ENCODE measurements at regions not wholly inside any gene's neighbourhood (a gene's known extent, or its start where the extent isn't known, plus 50 kb on each side); places are given as distances from the start of the nearest gene placed in this dataset.

DNA sequence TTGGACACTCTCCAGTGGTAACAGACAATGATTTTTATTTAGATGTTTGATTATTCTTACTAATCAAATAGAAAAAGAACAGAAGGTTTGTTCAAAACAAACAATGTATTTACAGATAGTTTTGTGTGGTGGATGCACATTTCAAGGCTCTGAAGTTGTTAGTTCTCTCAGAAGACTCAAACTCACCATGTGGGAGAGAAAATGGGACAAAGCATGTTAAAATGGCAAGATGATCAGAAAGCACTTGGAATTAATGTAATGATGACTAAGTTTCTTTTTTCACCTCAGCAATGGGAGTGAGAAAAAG, 450.5 kb upstream of the KCNMB2 start:
- H2AFZ ChIP-seq (ENCODE audit: low read length): no peak overlapping the region
- no peaks in the 10 kb centered on the region for H3K9me3 ChIP-seq (ENCODE audit: low read length)
- H3K4me2 ChIP-seq (ENCODE audit: low read length): no peak overlapping the region
- DNase-seq (no peak), ATAC-seq (no peak)
- no peaks in the 10 kb centered on the region for H3K36me3 ChIP-seq (ENCODE audit: low read depth, low read length)
- ChIA-PET POLR2A (ENCODE audit: unreplicated experiment) (no interaction called here), CTCF (no interaction called here)
- no peak overlapping the region for H3K4me3 ChIP-seq (ENCODE audit: low read length)
- no peak overlapping the region for H3K27ac ChIP-seq (ENCODE audit: low read length)
- H3K4me1 ChIP-seq (ENCODE audit: insufficient read depth, low read length): no peaks in the 10 kb centered on the region; the same call in 1 of the 2 replicates
- BruUV-seq (replicated peaks): no TSS peak
- H3F3A ChIP-seq (ENCODE audit: low read length, unreplicated experiment): no peaks in the 10 kb centered on the region
- H3K9me2 ChIP-seq (replicated peaks; ENCODE audit: low read length): no peaks in the 10 kb centered on the region
- H3K79me2 ChIP-seq (ENCODE audit: low read length): no peaks in the 10 kb centered on the region
- no peaks in the 10 kb centered on the region for H4K20me1 ChIP-seq (ENCODE audit: low read length)
- H3K27me3 ChIP-seq (ENCODE audit: low read length): no peaks in the 10 kb centered on the region
- no peak for TF ChIP-seq EZH2 (IDR thresholded peaks at IDR 0.05; ENCODE audit: low read length, unreplicated experiment)
- no peak for TF ChIP-seq CTCF (conservative IDR thresholded peaks at IDR 0.05; ENCODE audit: low read depth, low read length)
- no peak for TF ChIP-seq EZH2phosphoT487 (IDR thresholded peaks at IDR 0.05; ENCODE audit: borderline replicate concordance, low read length)
- intact Hi-C loops (cut with micrococcal nuclease): no loop called here
- no peak overlapping the region for H3K9ac ChIP-seq (ENCODE audit: low read length)

- DNase-seq (no peak), ATAC-seq (no peak)
- Histone ChIP-seq H3K9ac (ENCODE audit: low read length) (no peak overlapping the region), H3K27ac (ENCODE audit: low read length) (no peak overlapping the region), H3K4me1 (ENCODE audit: insufficient read depth, low read length) (no peaks in the 10 kb centered on the region; the same call in 1 of the 2 replicates), H3K4me3 (ENCODE audit: low read length) (no peak overlapping the region), H4K20me1 (ENCODE audit: low read length) (no peaks in the 10 kb centered on the region), H3K4me2 (ENCODE audit: low read length) (no peak overlapping the region), H3K27me3 (ENCODE audit: low read length) (no peaks in the 10 kb centered on the region), H2AFZ (ENCODE audit: low read length) (no peak overlapping the region), H3F3A (ENCODE audit: low read length, unreplicated experiment) (no peaks in the 10 kb centered on the region), H3K9me3 (ENCODE audit: low read length) (no peaks in the 10 kb centered on the region), H3K79me2 (ENCODE audit: low read length) (no peaks in the 10 kb centered on the region), H3K36me3 (ENCODE audit: low read depth, low read length) (no peaks in the 10 kb centered on the region), H3K9me2 (replicated peaks; ENCODE audit: low read length) (no peaks in the 10 kb centered on the region)
- POLR2A ChIA-PET (ENCODE audit: unreplicated experiment): no interaction called here
- CTCF ChIA-PET: no interaction called here
- BruUV-seq (replicated peaks): no TSS peak
- intact Hi-C loops (cut with micrococcal nuclease): no loop called here
- TF ChIP-seq EZH2 (IDR thresholded peaks at IDR 0.05; ENCODE audit: low read length, unreplicated experiment): no peak
- TF ChIP-seq CTCF (conservative IDR thresholded peaks at IDR 0.05; ENCODE audit: low read depth, low read length): no peak
- TF ChIP-seq EZH2phosphoT487 (IDR thresholded peaks at IDR 0.05; ENCODE audit: borderline replicate concordance, low read length): no peak
Measured at GRCh38 chr3:178086144-178086825, 450.0 kb upstream of the KCNMB2 start.

DNA sequence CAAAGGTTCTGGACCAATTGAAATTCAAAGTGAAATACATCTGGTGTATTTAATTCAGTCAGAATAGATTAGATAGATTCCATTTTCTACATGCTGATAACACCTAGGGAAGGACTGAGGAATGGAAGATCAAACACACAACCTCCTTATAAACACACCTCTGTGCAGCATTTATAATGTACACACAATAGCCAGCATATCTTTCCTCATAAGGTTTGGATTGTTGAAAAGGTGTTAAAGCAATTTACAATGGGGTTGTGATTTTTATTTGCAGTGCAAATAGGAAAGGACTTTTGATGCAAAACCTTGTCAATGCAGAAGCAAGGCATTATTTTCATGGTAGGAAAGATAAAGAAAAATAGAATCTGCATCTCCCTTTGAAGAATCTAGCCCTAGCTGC, 448.9 kb upstream of the KCNMB2 start:
- Histone ChIP-seq H3K36me3 (ENCODE audit: low read depth, low read length) (no peaks in the 10 kb centered on the region), H3K27ac (ENCODE audit: low read length) (no peak overlapping the region), H3K9me3 (ENCODE audit: low read length) (no peaks in the 10 kb centered on the region), H3F3A (ENCODE audit: low read length, unreplicated experiment) (no peaks in the 10 kb centered on the region), H2AFZ (ENCODE audit: low read length) (no peak overlapping the region), H3K4me2 (ENCODE audit: low read length) (no peak overlapping the region), H3K4me1 (ENCODE audit: insufficient read depth, low read length) (no peaks in the 10 kb centered on the region; the same call in 1 of the 2 replicates), H3K79me2 (ENCODE audit: low read length) (no peaks in the 10 kb centered on the region), H3K9me2 (replicated peaks; ENCODE audit: low read length) (no peaks in the 10 kb centered on the region), H3K4me3 (ENCODE audit: low read length) (no peak overlapping the region), H3K9ac (ENCODE audit: low read length) (no peak overlapping the region), H4K20me1 (ENCODE audit: low read length) (no peaks in the 10 kb centered on the region), H3K27me3 (ENCODE audit: low read length) (no peaks in the 10 kb centered on the region)
- DNase-seq (no peak), ATAC-seq (no peak)
- no TSS peak for BruUV-seq (replicated peaks)
- CTCF ChIA-PET: no interaction called here
- POLR2A ChIA-PET (ENCODE audit: unreplicated experiment): no interaction called here
- TF ChIP-seq EZH2phosphoT487 (IDR thresholded peaks at IDR 0.05; ENCODE audit: borderline replicate concordance, low read length): no peak
- no peak for TF ChIP-seq CTCF (conservative IDR thresholded peaks at IDR 0.05; ENCODE audit: low read depth, low read length)
- no peak for TF ChIP-seq EZH2 (IDR thresholded peaks at IDR 0.05; ENCODE audit: low read length, unreplicated experiment)
- intact Hi-C loops (cut with micrococcal nuclease): no loop called here

Data from PC-3 (cell line).